ENCODE measurements at regions not wholly inside any gene's neighbourhood (a gene's known extent, or its start where the extent isn't known, plus 50 kb on each side); places are given as distances from the start of the nearest gene placed in this dataset.

- Histone ChIP-seq H3K4ac (ENCODE audit: low read depth, low read length) (no peak overlapping the region), H3K27ac (ENCODE audit: low read depth, low read length) (no peak overlapping the region), H2BK120ac (ENCODE audit: insufficient read depth, low read length, poor library complexity) (no peak overlapping the region), H3K18ac (ENCODE audit: low read length) (no peak overlapping the region), H2AFZ (ENCODE audit: insufficient read depth, low read length, poor library complexity) (no peak overlapping the region), H3K79me1 (ENCODE audit: low read length) (no peaks in the 10 kb centered on the region), H3K23ac (ENCODE audit: low read length) (no peak overlapping the region), H3K14ac (ENCODE audit: low read length) (no peak overlapping the region), H3K9me3 (ENCODE audit: insufficient read depth, low read depth, low read length) (peaks cover 3% of the 10 kb centered on the region), H3K79me2 (ENCODE audit: control insufficient read depth, insufficient read depth, low read length, poor library complexity) (no peaks in the 10 kb centered on the region), H3K9ac (ENCODE audit: low read length) (no peak overlapping the region), H2AK5ac (ENCODE audit: low read length) (no peak overlapping the region), H3K4me3 (ENCODE audit: low read depth, low read length) (no peak overlapping the region), H3K36me3 (ENCODE audit: control insufficient read depth in 1 of 2, insufficient read depth in 2 of 2, low read length in 2 of 2) (no peaks in the 10 kb centered on the region), H2BK5ac (ENCODE audit: low read depth, low read length, poor library complexity) (no peak overlapping the region), H3K4me1 (ENCODE audit: control insufficient read depth in 1 of 2, insufficient read depth in 2 of 2, low read length in 2 of 2) (no peaks in the 10 kb centered on the region), H2BK12ac (ENCODE audit: low read length) (no peak overlapping the region), H3K27me3 (ENCODE audit: insufficient read depth, low read length) (no peaks in the 10 kb centered on the region), H4K12ac (ENCODE audit: low read depth, low read length) (no peak overlapping the region), H4K8ac (ENCODE audit: low read depth, low read length) (no peak overlapping the region), H3K4me2 (ENCODE audit: low read length) (no peak overlapping the region), H4K91ac (ENCODE audit: low read depth, low read length) (no peak overlapping the region)
- DNase-seq = no peak
- no CpG with 5 or more reads among the region's 6 CpGs for WGBS (ENCODE audit: extremely low coverage, insufficient coverage, insufficient read length)
Observed at GRCh38 chr13:33366469-33367062, 81.0 kb upstream of the STARD13 start.

GRCh38 chr13:33367171-33367895, 81.8 kb upstream of the STARD13 start:
- Histone ChIP-seq H3K23ac (ENCODE audit: low read length) (no peak overlapping the region), H3K79me2 (ENCODE audit: control insufficient read depth, insufficient read depth, low read length, poor library complexity) (no peaks in the 10 kb centered on the region), H3K18ac (ENCODE audit: low read length) (no peak overlapping the region), H2AK5ac (ENCODE audit: low read length) (no peak overlapping the region), H3K79me1 (ENCODE audit: low read length) (no peaks in the 10 kb centered on the region), H3K9me3 (ENCODE audit: insufficient read depth, low read depth, low read length) (no peaks in the 10 kb centered on the region), H2BK12ac (ENCODE audit: low read length) (no peak overlapping the region), H4K8ac (ENCODE audit: low read depth, low read length) (no peak overlapping the region), H3K4me3 (ENCODE audit: low read depth, low read length) (no peak overlapping the region), H2BK120ac (ENCODE audit: insufficient read depth, low read length, poor library complexity) (no peak overlapping the region), H3K36me3 (ENCODE audit: control insufficient read depth in 1 of 2, insufficient read depth in 2 of 2, low read length in 2 of 2) (no peaks in the 10 kb centered on the region), H3K4me2 (ENCODE audit: low read length) (no peak overlapping the region), H3K14ac (ENCODE audit: low read length) (no peak overlapping the region), H3K4me1 (ENCODE audit: control insufficient read depth in 1 of 2, insufficient read depth in 2 of 2, low read length in 2 of 2) (no peaks in the 10 kb centered on the region), H4K12ac (ENCODE audit: low read depth, low read length) (no peak overlapping the region), H4K91ac (ENCODE audit: low read depth, low read length) (no peak overlapping the region), H3K9ac (ENCODE audit: low read length) (no peak overlapping the region), H2AFZ (ENCODE audit: insufficient read depth, low read length, poor library complexity) (no peak overlapping the region), H3K27ac (ENCODE audit: low read depth, low read length) (no peak overlapping the region), H3K4ac (ENCODE audit: low read depth, low read length) (no peak overlapping the region), H3K27me3 (ENCODE audit: insufficient read depth, low read length) (no peaks in the 10 kb centered on the region), H2BK5ac (ENCODE audit: low read depth, low read length, poor library complexity) (no peak overlapping the region)
- WGBS (ENCODE audit: extremely low coverage, insufficient coverage, insufficient read length) = no CpG with 5 or more reads among the region's 2 CpGs
- DNase-seq = no peak

GRCh38 chr13:33367926-33368325, 82.4 kb upstream of the STARD13 start:
- Histone ChIP-seq H3K23ac (ENCODE audit: low read length) (no peak overlapping the region), H2BK5ac (ENCODE audit: low read depth, low read length, poor library complexity) (no peak overlapping the region), H3K4ac (ENCODE audit: low read depth, low read length) (no peak overlapping the region), H3K79me2 (ENCODE audit: control insufficient read depth, insufficient read depth, low read length, poor library complexity) (no peaks in the 10 kb centered on the region), H2AK5ac (ENCODE audit: low read length) (no peak overlapping the region), H4K8ac (ENCODE audit: low read depth, low read length) (no peak overlapping the region), H3K27ac (ENCODE audit: low read depth, low read length) (no peak overlapping the region), H3K4me1 (ENCODE audit: control insufficient read depth in 1 of 2, insufficient read depth in 2 of 2, low read length in 2 of 2) (no peaks in the 10 kb centered on the region), H3K36me3 (ENCODE audit: control insufficient read depth in 1 of 2, insufficient read depth in 2 of 2, low read length in 2 of 2) (no peaks in the 10 kb centered on the region), H3K4me3 (ENCODE audit: low read depth, low read length) (no peak overlapping the region), H2AFZ (ENCODE audit: insufficient read depth, low read length, poor library complexity) (no peak overlapping the region), H4K12ac (ENCODE audit: low read depth, low read length) (no peak overlapping the region), H3K27me3 (ENCODE audit: insufficient read depth, low read length) (no peaks in the 10 kb centered on the region), H3K9ac (ENCODE audit: low read length) (no peak overlapping the region), H2BK12ac (ENCODE audit: low read length) (no peak overlapping the region), H3K9me3 (ENCODE audit: insufficient read depth, low read depth, low read length) (no peaks in the 10 kb centered on the region), H2BK120ac (ENCODE audit: insufficient read depth, low read length, poor library complexity) (no peak overlapping the region), H4K91ac (ENCODE audit: low read depth, low read length) (no peak overlapping the region), H3K18ac (ENCODE audit: low read length) (no peak overlapping the region), H3K4me2 (ENCODE audit: low read length) (no peak overlapping the region), H3K79me1 (ENCODE audit: low read length) (no peaks in the 10 kb centered on the region), H3K14ac (ENCODE audit: low read length) (no peak overlapping the region)
- no CpG with 5 or more reads among the region's 5 CpGs for WGBS (ENCODE audit: extremely low coverage, insufficient coverage, insufficient read length)
- DNase-seq = no peak

- Histone ChIP-seq H4K8ac (ENCODE audit: low read depth, low read length) (no peak overlapping the region), H2BK12ac (ENCODE audit: low read length) (no peak overlapping the region), H3K4ac (ENCODE audit: low read depth, low read length) (no peak overlapping the region), H3K79me2 (ENCODE audit: control insufficient read depth, insufficient read depth, low read length, poor library complexity) (no peaks in the 10 kb centered on the region), H3K27ac (ENCODE audit: low read depth, low read length) (no peak overlapping the region), H3K18ac (ENCODE audit: low read length) (no peak overlapping the region), H2BK5ac (ENCODE audit: low read depth, low read length, poor library complexity) (no peak overlapping the region), H2AFZ (ENCODE audit: insufficient read depth, low read length, poor library complexity) (no peak overlapping the region), H2AK5ac (ENCODE audit: low read length) (no peak overlapping the region), H3K36me3 (ENCODE audit: control insufficient read depth in 1 of 2, insufficient read depth in 2 of 2, low read length in 2 of 2) (no peaks in the 10 kb centered on the region), H4K12ac (ENCODE audit: low read depth, low read length) (no peak overlapping the region), H3K23ac (ENCODE audit: low read length) (no peak overlapping the region), H2BK120ac (ENCODE audit: insufficient read depth, low read length, poor library complexity) (no peak overlapping the region), H3K9me3 (ENCODE audit: insufficient read depth, low read depth, low read length) (no peaks in the 10 kb centered on the region), H3K79me1 (ENCODE audit: low read length) (no peaks in the 10 kb centered on the region), H4K91ac (ENCODE audit: low read depth, low read length) (no peak overlapping the region), H3K4me1 (ENCODE audit: control insufficient read depth in 1 of 2, insufficient read depth in 2 of 2, low read length in 2 of 2) (no peaks in the 10 kb centered on the region), H3K4me2 (ENCODE audit: low read length) (no peak overlapping the region), H3K14ac (ENCODE audit: low read length) (no peak overlapping the region), H3K27me3 (ENCODE audit: insufficient read depth, low read length) (no peaks in the 10 kb centered on the region), H3K9ac (ENCODE audit: low read length) (no peak overlapping the region), H3K4me3 (ENCODE audit: low read depth, low read length) (no peak overlapping the region)
- WGBS (ENCODE audit: extremely low coverage, insufficient coverage, insufficient read length) = no CpG with 5 or more reads among the region's 3 CpGs
- no peak for DNase-seq
Observed at GRCh38 chr13:33369073-33369472, 83.5 kb upstream of the STARD13 start.

All from trophoblast cell (in vitro differentiated cells and primary cell).